ENCODE measurements at regions not wholly inside any gene's neighbourhood (a gene's known extent, or its start where the extent isn't known, plus 50 kb on each side); places are given as distances from the start of the nearest gene placed in this dataset.
"Not testable (repeated sequence)": the region's sequence is repeated elsewhere in the genome, so short reads cannot be mapped to it uniquely, and the experiment has no call there.

DNA sequence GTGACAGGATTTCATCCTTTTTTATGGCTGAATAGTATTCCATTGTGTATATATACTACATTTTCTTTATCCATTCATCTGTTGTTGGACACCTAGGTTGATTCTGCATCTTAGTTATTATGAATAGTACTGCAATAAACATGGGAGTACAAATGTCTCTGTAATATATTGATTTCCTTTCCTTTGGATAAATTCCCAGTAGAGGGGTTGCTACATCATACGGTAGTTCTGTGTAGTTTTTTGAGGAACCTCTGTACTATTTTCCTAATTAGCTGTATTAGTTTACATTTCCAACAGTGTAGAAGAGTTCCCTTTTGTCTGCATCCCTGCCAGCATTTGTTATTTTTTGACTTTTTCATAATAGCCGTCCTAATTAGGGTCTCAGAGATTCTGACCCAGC, 201.3 kb downstream of the GIPC2 start:
- no peak for DNase-seq (ENCODE audit: low spot score)

GRCh38 chr1:78250201-78250600, 204.4 kb downstream of the GIPC2 start:
- no peak for DNase-seq (ENCODE audit: low spot score)

DNA sequence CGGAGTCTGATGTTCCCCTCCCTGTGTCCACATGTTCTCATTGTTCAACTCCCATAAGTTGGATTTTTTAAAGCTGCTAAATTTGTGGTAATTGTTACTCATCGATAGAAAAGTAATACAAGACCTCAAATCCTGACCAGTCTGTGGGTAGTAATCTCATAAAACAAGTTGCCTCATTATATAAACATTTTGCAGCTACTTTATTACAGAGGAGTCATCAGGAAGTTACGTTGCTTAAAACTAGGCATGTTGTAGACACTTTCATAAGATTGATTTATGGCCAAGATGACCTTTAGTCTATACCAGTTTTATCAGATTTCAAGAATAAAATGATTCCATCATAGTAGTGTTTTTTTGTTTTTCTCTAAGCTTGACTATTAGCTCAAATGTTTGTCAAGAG, 208.8 kb downstream of the GIPC2 start:
- DNase-seq (ENCODE audit: low spot score), result no peak

- no peak for DNase-seq (ENCODE audit: low spot score)
Measured at GRCh38 chr1:78255383-78255782, 209.6 kb downstream of the GIPC2 start.

DNA sequence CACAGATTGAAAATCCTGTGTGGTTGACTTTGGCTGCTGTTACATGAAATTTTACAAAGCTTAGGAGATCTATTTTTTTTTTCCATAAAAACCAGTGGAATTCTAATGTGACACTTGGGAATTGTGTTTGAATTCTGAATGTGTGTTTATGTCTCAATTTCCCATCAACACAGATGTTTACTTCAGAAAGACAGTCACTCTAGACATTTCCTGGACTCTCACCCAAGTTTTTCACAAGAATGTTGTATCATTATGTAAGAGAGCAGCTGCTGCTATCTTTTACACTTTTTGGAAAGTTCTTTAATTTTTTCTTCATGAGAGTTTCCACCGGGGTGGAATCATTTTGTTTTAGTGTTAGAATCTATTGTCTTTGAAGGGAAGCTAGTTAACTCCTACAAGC, 210.1 kb downstream of the GIPC2 start:
- DNase-seq (ENCODE audit: low spot score), result no peak

- no peak for DNase-seq (ENCODE audit: low spot score)
Measured at GRCh38 chr1:78263459-78263858, 217.7 kb downstream of the GIPC2 start.

DNA sequence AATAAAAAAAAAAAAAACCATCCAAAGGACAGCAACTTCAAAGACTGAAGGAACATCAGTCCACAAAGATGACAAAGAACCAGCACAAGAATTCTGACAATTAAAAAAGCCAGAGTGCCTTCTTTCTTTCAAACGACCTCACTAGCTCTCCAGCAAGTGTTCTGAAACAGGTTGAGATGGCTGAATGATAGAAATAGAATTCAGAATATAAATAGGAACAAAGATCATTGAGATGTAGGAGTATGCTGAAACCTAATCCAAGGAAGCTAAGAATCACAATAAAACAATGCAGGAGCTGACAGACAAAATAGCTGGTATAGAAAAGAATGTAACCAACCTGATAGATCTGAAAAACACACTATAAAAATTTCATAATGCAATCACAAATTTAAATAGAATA, 218.2 kb downstream of the GIPC2 start:
- DNase-seq (ENCODE audit: low spot score), result no peak

DNA sequence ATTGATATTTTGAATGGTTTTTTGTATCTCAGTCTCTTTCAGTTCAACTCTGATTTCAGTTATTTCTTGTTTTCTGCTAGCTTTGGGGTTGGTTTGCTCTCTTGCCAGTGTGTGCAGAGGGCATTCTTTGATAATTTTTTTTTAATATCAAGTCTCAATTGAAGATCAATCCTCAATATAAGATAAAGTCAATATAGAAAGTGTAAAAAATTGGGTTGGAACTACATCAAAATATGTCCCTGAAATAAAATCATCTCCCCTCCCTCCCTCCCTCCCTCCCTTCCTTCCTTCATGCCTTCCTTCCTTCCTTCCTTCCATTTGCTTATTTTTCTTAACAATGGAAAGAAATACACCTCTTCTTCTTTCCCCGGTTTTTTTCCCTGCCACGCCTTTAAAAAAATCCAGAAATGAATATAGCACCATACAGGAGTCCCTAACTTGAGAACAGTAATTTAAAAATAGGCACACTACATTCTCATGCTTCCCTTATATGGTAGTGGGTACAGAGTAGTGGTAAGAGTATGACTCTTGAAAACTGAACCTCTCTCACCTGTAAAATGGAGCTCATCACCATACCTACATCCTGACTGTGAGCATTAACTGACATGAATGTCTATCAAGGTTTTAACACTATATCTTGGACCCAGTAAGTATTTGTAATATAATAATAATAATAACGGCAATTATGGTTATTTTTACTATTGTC, 221.9 kb downstream of the GIPC2 start:
- DNase-seq (ENCODE audit: low spot score), result no peak

DNA sequence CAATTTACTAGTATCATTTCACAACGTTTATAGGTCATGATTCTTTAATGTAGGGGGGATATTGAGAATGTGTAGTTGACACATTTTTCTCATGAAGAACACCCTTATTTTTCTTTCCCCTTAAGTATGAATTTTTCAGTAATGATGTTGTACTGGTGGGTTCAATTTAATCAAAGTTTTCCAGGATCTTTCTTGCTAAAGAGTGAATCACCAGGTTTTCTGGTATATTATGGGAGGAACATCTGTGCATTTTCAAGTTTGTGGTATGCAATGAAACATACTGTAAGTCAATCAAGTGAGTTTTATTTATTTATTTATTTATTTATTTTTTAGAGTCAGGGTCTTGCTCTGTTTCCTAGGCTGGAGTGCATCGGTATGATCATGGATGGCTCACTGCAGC, 221.2 kb upstream of the PTGFR start:
- DNase-seq (ENCODE audit: low spot score), result no peak

- not testable (repeated sequence) for DNase-seq (ENCODE audit: low spot score)
Measured at GRCh38 chr1:78271423-78271822, 219.4 kb upstream of the PTGFR start.

DNA sequence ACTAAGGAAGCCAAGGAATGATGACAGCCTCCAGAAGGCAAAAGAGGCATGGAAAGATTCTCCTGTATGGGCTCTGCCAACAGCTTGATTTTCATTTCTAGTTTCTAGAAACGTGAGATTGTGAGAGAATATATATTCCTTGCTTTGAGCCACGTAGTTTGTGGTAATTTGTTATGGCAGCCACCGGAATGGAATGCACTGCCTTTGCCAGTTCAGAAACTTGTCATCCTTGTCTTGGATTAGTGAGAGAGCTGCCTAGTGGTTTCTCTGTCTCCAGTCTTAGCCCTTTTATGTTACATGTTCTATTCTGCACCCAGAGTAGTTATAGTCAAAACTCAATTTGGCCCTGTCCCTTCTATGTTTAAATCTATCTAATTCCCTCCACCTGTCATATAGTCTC, 216.0 kb upstream of the PTGFR start:
- DNase-seq (ENCODE audit: low spot score), result no peak

DNA sequence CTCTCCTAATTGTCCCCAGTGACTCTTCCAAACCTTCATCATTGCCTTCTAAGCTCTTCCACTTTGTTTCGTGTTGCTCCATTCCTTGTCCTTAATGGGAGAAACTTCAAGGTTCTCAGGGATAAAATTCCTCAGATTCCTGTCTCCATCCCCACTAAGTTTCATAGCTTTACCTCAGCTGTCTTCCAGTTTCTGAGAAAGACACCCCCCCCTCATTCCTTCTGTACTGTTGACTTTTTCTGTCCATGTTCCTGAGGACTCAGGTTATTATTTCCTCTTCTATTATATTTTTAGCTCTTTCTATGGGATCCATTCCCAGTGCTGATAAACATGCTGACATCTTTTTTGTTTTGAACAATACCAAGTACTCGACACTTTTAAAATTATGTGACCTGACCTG, 215.3 kb upstream of the PTGFR start:
- DNase-seq (ENCODE audit: low spot score), result no peak

GRCh38 chr1:78275906-78276685, 214.7 kb upstream of the PTGFR start:
- no peak for DNase-seq (ENCODE audit: low spot score)

- peak; percentile 0 for DNase-seq (ENCODE audit: low spot score)
Measured at GRCh38 chr1:78277253-78277652, 213.5 kb upstream of the PTGFR start.

DNA sequence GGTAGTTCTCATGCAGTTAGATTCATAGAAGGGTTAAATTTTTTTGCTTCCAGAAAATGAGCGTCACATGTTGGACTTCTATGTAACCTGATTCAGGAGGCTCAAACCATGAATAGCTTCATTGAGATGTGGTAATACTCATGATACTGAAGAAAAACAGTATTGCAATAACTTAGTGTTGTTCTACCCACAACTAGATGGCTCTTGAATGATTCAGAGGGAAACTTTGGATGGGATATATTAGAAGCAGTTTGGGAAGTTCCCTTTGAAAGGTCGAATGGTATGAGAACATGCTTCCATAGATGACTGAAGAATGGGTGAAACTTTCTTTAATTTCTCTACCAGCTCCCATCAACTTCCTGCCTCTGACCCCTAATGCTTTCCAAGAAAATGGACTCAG, 211.7 kb upstream of the PTGFR start:
- no peak for DNase-seq (ENCODE audit: low spot score)

- no peak for DNase-seq (ENCODE audit: low spot score)
Measured at GRCh38 chr1:78280626-78281025, 210.1 kb upstream of the PTGFR start.

- no peak for DNase-seq (ENCODE audit: low spot score)
Measured at GRCh38 chr1:78281580-78281979, 209.2 kb upstream of the PTGFR start.

DNA sequence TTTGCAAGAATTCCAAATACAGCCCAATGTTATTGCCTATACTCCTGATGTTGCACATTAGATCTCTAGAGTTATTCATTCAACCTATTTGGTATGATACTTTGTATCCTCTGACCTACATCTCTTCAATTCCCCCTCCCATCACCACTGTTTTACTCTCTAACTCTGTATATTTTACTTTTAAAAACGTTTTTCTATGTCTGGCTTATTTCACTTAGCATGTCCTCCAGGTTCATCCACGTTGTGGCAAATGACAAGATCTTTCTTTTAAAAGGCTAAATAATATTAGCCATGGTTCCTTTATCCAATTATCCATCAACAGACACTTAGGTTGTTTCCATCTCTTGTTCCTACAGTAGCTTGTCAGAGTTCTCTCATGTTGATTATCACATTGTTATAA, 207.1 kb upstream of the PTGFR start:
- DNase-seq (ENCODE audit: low spot score), result no peak

DNA sequence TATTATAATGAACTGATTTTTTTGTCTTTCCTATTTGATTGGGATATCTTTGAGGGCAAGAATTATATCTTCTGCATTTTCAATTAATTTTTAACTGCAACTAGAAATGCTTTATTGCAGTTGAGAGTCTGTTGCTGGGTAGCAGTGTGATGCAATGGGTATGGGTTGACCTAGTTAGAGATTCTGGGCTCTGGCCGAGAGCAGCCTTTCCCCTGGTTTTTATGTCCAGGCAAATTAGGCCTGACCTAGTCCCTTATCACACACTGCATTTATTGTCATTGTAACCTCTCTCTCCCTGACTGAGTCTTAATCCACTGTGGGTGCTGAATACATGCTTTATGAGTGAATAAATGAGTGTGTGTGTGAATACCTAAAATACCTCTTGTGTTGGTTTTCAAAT, 206.4 kb upstream of the PTGFR start:
- no peak for DNase-seq (ENCODE audit: low spot score)

DNA sequence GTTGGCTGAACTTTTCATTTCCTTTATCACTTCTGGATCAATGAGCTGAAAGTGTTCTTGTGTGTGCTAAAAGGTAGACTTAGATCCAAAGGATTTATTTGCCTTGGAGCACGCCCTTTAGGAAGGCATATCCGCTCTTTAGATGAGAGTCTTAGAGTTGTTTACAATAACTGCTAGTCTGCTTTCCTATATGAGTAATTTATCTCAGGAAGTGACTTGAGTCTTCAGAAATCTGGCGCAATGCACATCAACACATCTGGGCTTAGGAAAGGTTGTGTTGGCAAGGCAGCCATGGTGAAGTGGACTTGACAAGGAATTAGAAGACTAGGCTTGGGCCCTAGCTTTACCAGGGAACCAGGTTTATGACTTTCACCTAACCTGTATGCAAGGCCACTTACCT, 204.1 kb upstream of the PTGFR start:
- DNase-seq (ENCODE audit: low spot score), result no peak

GRCh38 chr1:78289603-78290002, 201.2 kb upstream of the PTGFR start:
- DNase-seq (ENCODE audit: low spot score), result no peak

- no peak for DNase-seq (ENCODE audit: low spot score)
Measured at GRCh38 chr1:78291418-78291817, 199.4 kb upstream of the PTGFR start.

GRCh38 chr1:78291872-78292271, 198.9 kb upstream of the PTGFR start:
- DNase-seq (ENCODE audit: low spot score), result no peak

GRCh38 chr1:78292361-78292760, 198.4 kb upstream of the PTGFR start:
- no peak for DNase-seq (ENCODE audit: low spot score)

Data from activated CD4-positive, alpha-beta T cell treated with anti-CD3 and anti-CD28 coated beads, Interleukin-2, Interleukin-4, amounts not matched to agents 100 ng/mL and 50 ng/mL, durations not matched to agents 16 hours and 8 hours (primary cell).